GM12892 (cell line): ENCODE measurements at regions not wholly inside any gene's neighbourhood (a gene's known extent, or its start where the extent isn't known, plus 50 kb on each side); places are given as distances from the start of the nearest gene placed in this dataset.

ENCODE experiments used
- DNase-seq: peaks from one replicate; pipeline ENCODE4 v3.0.0; 2011; ENCODE audit not compliant: insufficient read length
- FAIRE-seq: peaks from 2 replicates; lab custom pipeline; 2011; peaks lifted over from hg19 to GRCh38; lab: Jason Lieb, UNC
- POLR2A ChIP-seq: IDR thresholded peaks from 2 replicates; pipeline ENCODE4 v1.6.1; 2011; ENCODE audit warnings: low read depth, low read length, control low read depth
- POLR2AphosphoS5 ChIP-seq: IDR thresholded peaks from 2 replicates; pipeline ENCODE4 v1.6.1; 2011; ENCODE audit warnings: low read depth, low read length, control low read depth
- TAF1 ChIP-seq: IDR thresholded peaks from 2 replicates; pipeline ENCODE4 v1.6.1; 2011; ENCODE audit warnings: low read depth, mild to moderate bottlenecking, control low read depth, low read length, borderline replicate concordance

DNA sequence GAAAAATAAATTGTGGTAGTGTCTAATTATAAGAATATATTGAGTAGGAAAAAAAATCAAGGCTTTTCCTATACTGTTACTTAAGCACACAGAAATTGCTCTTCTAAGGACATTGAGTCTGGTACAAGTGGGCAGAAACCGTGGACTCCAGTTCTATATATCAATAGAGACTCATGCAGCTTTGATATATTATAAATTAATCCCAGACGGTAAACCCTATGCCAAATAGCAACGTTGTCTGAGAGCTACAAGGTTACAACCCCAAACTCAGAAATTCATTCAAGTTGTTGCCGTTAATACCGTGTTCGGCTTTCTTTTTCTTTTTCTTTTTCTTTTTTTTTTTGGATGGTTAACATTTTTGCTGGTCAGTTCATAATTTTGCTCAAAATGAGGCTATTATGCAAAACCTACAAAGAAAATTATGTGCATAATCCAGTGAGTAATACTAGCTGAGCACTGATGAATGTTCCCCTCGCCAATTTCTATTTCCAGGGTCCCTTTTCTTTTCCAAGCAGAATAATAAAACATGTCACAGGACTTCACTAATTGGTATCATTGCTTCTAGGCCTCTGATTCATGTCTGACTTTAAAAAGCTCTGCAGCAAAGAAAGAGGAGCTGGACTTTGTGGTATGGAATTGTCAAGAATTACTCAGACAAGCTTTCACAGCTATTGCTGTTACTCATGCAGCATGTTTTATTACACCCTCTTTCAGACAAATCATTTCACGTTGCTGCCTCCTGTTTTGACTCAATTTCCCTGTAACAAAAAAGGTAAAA is 737.7 kb downstream of the NLGN4X start:
- DNase-seq (no peak), FAIRE-seq (no peak)
- TF ChIP-seq POLR2A, result no peak

DNA sequence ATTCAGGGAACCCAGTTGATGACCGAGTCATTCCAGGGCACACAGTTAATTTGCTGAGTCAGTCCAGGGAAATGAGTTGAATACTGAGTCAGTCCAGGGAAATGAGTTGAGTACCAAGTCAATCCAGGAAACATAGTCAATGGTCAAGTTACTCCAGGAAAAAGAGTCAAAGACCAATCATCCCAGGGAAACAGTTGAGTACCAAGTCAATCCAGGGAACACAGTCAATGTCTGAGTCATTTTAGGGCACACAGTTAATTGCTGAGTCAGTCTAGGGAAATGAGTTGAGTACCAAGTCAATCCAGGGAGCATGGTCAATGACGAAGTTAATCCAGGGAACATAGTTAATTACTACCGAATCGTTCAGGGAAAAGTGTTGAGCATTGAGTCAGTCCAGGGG is 754.4 kb downstream of the NLGN4X start:
- DNase-seq (no peak), FAIRE-seq (no peak)
- TF ChIP-seq POLR2AphosphoS5 (no peak), POLR2A (no peak), TAF1 (no peak)

DNA sequence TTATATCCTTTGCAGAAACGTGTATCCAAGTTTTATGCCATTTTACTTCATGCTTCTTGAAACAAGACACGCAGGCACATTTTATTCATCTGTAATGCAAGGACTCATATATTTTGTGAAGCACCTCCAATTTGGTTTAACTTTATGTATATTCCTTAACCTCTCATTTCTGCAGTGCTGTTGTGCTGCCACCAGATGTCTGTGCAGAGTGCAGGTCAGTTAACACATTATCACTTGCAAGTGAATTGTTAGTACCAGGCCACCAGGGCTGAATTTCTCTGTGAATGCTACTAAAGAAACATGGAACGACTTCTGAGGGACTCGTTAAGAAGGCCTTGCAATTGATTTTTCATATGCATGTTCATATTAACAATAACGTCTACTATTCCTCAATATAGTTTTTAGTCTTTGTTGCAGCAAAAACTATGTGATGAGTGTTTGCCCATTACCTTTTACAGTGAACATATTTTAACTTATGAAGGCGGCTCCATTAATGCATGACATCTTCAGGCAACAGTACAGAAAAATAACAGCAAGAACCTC is 770.3 kb downstream of the NLGN4X start:
- DNase-seq (no peak), FAIRE-seq (no peak)
- TF ChIP-seq TAF1, result no peak
- no peak for TF ChIP-seq POLR2A
- no peak for TF ChIP-seq POLR2AphosphoS5

DNA sequence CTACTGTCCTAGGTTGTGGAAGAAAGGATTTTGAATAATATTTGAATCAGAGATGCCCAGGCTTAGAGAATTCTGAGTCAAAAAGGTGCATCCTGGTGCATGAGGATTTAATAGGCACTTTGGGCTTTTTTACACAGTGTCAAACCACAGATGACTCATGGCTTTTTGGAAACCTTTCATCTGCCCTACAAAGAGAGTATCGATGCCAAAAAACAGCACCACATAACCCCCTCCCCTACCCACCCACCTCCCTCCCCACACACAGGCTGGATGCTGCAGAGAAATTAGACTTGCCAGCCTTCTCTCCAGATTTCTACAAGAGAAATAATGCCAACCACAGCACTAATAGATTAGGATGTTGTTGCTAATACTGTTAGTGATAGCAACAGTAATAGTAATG is 779.3 kb downstream of the NLGN4X start:
- no peak for DNase-seq
- no peak for TF ChIP-seq TAF1
- no peak for TF ChIP-seq POLR2A
- TF ChIP-seq POLR2AphosphoS5, result no peak
- FAIRE-seq, result no peak

DNA sequence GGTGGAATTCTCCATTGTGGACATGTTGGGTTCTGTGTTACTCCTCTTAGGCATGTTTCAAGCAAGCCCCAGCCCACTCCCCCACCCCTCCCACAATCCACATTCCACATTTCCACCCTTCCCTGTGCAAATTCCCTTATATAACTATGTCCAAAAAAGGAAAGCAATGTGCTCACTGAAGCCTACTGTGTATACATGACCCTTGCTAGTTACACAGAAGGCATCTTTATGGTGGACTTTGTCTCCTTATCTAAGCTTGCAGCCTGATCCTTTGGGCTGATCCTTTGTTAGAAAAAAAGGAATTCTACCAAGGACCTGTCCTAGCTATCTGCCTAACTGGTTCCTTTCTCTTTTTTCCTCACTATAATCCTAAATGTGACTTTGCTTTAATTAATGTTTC is 796.8 kb downstream of the NLGN4X start:
- FAIRE-seq, result no peak
- TF ChIP-seq POLR2AphosphoS5 (no peak), TAF1 (no peak), POLR2A (no peak)

DNA sequence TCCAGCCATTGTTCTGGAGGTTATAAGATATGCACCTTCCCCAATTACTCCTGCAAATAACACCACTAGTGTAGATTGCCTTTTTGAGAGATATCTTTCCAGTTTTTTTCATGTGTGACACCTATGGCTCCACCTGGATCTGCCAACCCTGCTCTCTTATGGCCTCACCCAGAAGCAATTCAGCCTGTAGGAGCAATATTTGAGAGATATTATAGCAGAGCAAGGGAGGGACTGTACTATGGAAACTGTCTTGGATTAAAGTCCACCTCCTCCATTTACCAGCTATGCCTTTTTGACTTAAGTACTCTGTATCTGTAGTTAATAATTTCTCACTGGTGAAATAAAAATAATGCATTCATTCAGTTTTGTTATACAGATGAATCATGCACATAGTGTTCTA is 803.5 kb downstream of the NLGN4X start:
- TF ChIP-seq TAF1, result no peak
- TF ChIP-seq POLR2AphosphoS5, result no peak
- TF ChIP-seq POLR2A, result no peak
- DNase-seq (no peak), FAIRE-seq (no peak)

More for the DNA sequence above, 796.8 kb downstream of the NLGN4X start:
- DNase-seq, result no peak

DNA sequence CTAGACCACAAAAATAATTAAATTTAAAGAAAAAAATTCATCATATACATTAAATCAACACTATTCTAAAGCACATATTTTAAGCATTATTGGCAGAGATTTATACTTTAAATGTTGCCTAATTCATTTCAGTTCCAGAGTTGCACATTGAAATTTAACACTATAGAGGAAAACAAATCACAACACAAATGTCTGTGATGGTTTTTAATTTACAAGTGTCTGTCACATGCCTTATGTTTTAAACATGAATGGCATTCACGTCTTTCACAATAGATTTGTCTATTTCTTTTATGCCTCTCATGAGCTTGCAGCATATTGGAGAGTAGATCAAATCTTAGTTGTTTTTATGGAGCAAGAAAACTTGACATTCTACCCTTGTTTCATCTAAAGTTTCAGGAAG is 811.3 kb downstream of the NLGN4X start:
- DNase-seq (no peak), FAIRE-seq (no peak)
- TF ChIP-seq POLR2AphosphoS5 (no peak), TAF1 (no peak), POLR2A (no peak)

DNA sequence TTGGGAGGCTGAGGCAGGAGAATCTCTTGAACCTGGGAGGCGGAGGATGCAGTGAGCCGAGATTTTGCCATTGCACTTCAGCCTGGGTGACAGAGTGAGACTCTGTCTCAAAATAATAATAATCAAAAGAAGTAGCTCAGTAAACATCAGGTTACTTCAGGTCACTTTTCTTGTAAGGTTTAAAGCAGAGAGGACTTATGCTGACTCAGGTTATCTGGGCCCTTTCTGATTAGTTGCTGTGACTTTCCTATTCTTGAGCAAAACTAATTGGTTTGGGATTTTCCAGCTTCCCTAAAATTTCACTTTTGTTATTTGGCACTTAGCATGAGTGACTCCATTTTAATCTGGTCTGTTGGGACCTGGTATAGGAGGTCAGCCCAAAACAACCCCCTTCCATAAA is 812.9 kb downstream of the NLGN4X start:
- no peak for TF ChIP-seq TAF1
- TF ChIP-seq POLR2AphosphoS5, result no peak
- TF ChIP-seq POLR2A, result no peak
- DNase-seq, result no peak
- FAIRE-seq, result no peak

DNA sequence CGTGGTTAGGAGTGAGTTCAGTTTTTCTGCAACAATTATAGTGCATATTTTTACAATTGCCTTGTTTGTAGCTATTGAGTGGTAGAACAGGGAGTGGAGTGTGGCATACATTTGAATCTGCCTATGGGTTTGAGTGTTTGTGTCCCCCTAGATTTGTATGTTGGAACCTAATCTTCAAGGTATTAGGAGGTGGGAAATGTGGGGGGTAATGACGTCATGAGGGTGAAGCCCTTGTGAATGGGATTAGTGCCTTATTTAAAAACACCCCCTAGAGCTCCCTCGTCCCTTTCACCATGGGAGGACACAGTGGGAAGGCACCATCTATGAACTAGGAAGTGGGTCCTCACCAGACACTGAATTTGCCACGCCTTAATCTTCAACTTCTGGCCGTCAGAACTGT is 819.6 kb downstream of the NLGN4X start:
- TF ChIP-seq POLR2AphosphoS5 (no peak), POLR2A (no peak), TAF1 (no peak)
- no peak for FAIRE-seq
- DNase-seq, result no peak

DNA sequence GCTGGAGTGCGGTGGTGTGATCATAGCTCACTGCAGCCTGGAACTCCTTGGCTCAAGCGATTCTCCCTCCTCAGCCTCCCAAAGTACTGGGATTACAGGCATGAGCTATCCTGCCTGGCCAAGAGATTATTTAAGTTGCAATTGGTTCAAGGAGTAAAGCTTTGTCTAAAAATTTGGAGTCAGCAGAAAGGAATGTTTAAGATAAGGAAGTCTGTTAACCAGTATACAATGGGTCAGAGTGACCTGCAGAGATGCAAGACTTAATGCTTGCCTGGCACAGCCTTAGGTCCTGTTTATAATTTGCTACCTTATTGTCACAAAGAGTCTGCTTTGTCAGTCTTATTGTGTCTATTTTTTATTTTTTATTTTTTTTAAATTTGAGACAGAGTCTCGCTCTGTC is 826.2 kb downstream of the NLGN4X start:
- FAIRE-seq, result no peak
- no peak for DNase-seq
- TF ChIP-seq POLR2AphosphoS5 (no peak), POLR2A (no peak), TAF1 (no peak)

DNA sequence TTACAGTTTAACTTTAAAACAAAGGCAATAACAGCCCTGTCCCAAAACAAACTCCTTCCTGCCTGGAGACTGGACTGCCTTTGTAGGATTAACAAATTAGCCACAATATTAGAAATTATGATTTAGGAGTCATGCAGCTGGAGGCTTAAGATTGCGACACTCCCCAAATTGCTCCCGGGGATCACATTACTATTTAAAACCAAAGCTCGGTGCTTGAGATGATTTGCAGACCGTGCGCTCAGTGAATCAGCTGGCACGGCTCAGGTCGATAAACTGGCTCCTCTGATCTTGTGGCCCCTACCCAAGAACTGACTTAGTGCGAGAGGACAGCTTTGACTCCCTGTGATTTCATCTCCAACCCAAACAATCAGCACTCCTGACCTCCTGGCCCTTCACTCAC is 829.3 kb downstream of the NLGN4X start:
- TF ChIP-seq POLR2A, result no peak
- no peak for TF ChIP-seq TAF1
- TF ChIP-seq POLR2AphosphoS5, result no peak
- DNase-seq (no peak), FAIRE-seq (no peak)

DNA sequence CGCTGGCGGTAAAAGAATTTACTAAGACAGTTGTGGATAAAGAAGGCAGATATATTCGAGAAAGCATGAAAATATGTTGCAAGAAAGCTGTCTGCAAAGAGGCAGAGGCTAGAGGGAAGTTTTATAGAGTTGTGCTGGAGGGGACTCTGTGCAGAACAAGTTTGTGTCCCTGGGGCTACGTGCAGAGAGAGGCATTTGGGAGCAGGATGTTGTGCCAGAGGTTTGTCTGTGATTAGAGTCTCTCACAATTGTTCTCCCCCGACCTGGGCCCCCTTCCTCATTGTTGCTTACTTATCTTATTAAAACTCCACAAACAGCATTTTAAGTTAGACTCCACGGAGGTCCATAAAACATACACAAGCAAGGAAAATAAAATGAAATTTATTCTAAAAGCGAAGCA is 831.3 kb downstream of the NLGN4X start:
- FAIRE-seq, result no peak
- TF ChIP-seq POLR2AphosphoS5 (no peak), TAF1 (no peak), POLR2A (no peak)
- DNase-seq, result no peak

DNA sequence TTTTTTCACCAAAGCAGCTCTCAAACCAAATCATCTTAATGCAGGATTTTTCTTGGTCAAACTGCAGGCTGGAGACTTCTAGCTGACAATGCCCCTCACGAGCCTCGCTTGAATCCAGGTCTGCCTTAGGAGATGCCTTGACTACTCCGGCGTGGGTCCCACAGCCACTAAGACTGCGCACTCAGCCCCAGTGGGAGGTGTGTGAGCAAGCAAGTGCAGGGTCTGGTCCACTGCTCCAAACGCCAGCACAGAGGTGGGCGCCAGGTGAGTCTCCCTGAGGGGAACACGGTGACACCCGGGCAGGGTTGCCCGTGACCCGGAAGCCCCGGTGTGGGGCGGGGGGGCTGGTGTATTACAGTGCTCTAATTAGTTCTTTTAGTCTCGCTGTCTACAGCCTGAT is 838.3 kb downstream of the NLGN4X start:
- DNase-seq (no peak), FAIRE-seq (no peak)
- TF ChIP-seq POLR2A (no peak), POLR2AphosphoS5 (no peak), TAF1 (no peak)
